ENCODE measurements at regions not wholly inside any gene's neighbourhood (a gene's known extent, or its start where the extent isn't known, plus 50 kb on each side); places are given as distances from the start of the nearest gene placed in this dataset.

DNA sequence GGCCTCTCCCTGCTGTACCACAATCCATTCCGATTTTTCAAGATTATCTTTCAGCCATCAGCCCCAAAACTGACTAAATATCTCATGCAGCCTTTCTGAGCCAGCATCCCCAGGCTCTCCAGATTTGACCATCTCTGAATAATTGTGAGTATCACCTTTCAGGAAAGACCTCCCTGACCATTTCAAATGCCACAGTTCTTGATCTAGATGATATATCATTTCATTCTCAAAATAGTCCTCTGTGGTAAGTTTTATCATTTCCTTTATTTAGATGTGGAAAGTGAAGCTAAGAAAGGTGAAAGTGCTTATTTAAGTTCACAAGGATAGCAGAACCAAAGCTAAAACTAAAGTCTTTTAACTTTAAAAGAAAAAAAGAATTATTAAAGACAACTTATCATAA is 244.0 kb downstream of the PLPP3 start:
- in situ Hi-C loops (cut with HindIII; ENCODE audit: low sequenced_read_pairs), result no loop called here
- TF ChIP-seq, protein P1, sequence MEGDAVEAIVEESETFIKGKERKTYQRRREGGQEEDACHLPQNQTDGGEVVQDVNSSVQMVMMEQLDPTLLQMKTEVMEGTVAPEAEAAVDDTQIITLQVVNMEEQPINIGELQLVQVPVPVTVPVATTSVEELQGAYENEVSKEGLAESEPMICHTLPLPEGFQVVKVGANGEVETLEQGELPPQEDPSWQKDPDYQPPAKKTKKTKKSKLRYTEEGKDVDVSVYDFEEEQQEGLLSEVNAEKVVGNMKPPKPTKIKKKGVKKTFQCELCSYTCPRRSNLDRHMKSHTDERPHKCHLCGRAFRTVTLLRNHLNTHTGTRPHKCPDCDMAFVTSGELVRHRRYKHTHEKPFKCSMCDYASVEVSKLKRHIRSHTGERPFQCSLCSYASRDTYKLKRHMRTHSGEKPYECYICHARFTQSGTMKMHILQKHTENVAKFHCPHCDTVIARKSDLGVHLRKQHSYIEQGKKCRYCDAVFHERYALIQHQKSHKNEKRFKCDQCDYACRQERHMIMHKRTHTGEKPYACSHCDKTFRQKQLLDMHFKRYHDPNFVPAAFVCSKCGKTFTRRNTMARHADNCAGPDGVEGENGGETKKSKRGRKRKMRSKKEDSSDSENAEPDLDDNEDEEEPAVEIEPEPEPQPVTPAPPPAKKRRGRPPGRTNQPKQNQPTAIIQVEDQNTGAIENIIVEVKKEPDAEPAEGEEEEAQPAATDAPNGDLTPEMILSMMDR (IDR thresholded peaks at IDR 0.05; ENCODE audit: low read depth, low read length, missing control alignments), result no peak
- H3K4me3 ChIP-seq (ENCODE audit: low read depth, low read length), result no peak overlapping the region
- DNase-seq (ENCODE audit: low read depth), result no peak

DNA sequence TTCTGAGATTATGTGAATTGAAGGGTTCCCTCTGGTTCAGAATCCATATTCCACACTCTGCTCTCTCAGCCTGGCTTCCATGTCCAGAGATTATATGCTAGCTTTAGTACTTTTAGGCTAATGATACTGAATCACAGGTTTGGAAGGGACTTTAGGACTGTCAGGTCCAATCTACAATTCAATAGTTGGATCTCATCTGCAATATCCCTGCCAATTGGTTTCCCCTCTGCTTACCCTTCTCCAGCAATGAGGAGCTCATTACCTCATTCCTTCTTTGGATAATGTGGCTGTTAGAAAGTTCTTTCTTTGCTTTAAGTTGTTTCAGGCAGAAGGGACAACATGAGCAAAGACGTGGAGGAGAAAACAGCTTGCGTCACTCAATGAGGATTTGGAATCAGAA is 245.3 kb downstream of the PLPP3 start:
- TF ChIP-seq, protein P1 (IDR thresholded peaks at IDR 0.05; ENCODE audit: low read depth, low read length, missing control alignments), result no peak
- no peak overlapping the region for H3K4me3 ChIP-seq (ENCODE audit: low read depth, low read length)
- DNase-seq (ENCODE audit: low read depth), result no peak
- in situ Hi-C loops (cut with HindIII; ENCODE audit: low sequenced_read_pairs), result no loop called here

DNA sequence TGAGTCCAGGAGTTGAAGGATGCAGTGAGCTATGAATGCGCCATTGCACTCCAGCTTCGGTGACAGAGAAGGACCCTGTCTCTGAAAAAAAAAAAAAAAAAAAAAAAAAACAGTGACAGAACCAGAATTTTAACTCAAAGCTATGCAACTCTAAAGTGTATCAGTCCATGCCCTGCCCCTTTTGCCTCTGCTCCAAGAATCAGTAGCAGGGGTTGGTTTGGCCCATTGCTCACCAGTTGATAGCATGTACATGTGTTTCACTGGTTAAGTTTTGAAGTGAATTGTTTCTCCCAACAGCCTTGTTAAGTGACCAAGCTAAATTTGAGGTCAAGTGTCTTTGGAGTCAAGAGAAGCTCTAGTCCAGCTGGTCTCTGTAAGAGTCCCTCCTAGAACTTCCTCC is 245.9 kb downstream of the PLPP3 start:
- no peak for DNase-seq (ENCODE audit: low read depth)
- in situ Hi-C loops (cut with HindIII; ENCODE audit: low sequenced_read_pairs), result no loop called here
- no peak overlapping the region for H3K4me3 ChIP-seq (ENCODE audit: low read depth, low read length)
- TF ChIP-seq, protein P1 (IDR thresholded peaks at IDR 0.05; ENCODE audit: low read depth, low read length, missing control alignments), result no peak

DNA sequence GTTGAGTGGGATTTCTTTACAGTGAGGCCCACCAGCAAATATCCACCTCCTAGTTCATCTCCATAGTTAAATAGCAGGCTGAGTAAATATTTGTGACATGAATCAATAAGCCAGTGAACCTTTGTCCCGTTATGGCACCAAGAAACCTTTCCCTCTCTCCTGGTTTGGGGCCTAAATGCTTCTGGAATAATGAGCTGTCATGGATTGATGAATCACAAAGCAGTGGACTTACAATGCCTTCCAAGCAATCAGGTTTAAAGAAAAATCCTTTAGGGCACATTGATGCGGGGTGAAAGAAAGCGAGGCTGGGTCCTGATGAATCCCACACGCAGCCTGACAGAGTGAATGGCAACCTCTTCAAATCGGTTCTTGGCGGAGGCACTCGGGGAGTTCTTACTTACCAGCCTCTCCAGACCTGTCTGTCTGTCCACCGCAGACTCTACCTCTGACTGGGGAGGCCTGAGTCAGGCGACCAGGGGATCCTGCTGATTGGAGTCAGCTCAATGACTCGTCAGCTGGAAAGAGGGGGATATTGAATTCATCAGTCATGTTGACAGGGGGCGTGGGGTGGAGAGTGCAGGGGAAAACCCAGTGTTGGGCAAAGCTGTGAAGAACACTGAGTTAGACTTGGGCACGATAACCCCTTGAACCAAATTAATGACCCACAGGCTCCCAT is 247.3 kb downstream of the PLPP3 start:
- TF ChIP-seq, protein P1 (IDR thresholded peaks at IDR 0.05; ENCODE audit: low read depth, low read length, missing control alignments), result no peak
- DNase-seq (ENCODE audit: low read depth), result no peak
- H3K4me3 ChIP-seq (ENCODE audit: low read depth, low read length), result no peak overlapping the region
- in situ Hi-C loops (cut with HindIII; ENCODE audit: low sequenced_read_pairs), result no loop called here

DNA sequence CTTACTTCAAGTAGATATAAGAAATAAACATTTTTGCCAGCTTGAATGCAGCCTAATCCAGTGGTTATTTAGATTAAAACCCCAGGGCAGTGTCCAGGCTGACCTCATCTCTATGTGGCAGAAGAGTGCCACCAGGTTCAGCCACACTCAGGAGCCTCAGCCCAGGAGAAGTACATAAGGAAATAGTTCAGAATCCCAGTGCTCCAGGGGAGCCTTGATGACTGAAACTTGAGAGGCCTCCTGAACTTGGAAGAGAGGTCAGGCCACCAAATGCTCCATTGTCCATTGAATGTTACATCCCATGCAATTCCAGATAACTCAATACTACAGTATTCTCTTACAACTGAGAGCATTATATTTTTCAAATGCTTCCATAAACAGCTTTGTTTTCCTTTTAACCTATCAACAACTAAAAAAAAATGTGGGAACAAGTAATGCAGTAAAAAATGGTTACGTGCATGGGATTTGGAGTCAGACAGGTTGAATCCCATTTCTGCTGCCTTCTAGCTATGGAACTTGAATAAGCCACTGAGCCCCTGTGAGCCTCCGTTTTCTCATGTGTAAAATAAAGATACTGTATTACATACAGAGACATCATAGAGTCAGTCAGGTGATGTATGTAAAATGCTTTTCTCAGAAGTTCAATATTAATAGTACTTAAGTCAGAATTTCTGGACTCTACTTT is 248.0 kb downstream of the PLPP3 start:
- TF ChIP-seq, protein P1 (IDR thresholded peaks at IDR 0.05; ENCODE audit: low read depth, low read length, missing control alignments), result no peak
- DNase-seq (ENCODE audit: low read depth), result no peak
- in situ Hi-C loops (cut with HindIII; ENCODE audit: low sequenced_read_pairs), result no loop called here
- no peak overlapping the region for H3K4me3 ChIP-seq (ENCODE audit: low read depth, low read length)

DNA sequence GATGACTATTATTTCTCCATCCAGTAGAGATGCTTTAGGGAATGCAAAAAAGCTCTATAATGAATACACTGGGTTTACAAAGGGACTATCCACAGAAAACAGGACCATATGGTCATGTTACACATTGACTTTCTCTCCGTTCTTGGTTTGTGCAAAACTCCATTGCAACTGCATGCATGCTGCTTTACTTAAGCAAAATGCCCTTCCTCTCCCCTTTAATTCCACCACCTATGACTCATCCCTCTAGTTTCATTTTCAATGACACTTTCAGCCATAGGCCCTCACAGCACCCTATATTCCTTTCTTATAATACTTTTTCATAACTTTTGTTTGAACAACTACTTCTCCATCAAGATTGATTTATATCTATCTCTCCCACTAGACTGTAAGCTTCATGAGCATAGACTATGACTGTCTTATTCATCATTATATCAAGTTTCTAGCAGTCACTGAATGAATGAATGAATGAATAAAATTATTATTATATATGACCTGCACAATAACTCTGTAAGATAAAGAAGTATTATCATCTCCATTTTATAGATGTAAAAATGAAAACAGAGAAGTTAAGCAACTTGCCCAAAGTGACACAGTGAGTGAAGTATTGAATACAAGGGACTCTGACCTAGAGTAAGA is 248.9 kb downstream of the PLPP3 start:
- in situ Hi-C loops (cut with HindIII; ENCODE audit: low sequenced_read_pairs), result no loop called here
- H3K4me3 ChIP-seq (ENCODE audit: low read depth, low read length), result no peak overlapping the region
- TF ChIP-seq, protein P1 (IDR thresholded peaks at IDR 0.05; ENCODE audit: low read depth, low read length, missing control alignments), result no peak
- peak; percentile 44 for DNase-seq (ENCODE audit: low read depth)

Data from astrocyte of the cerebellum (primary cell).